Stomach (tissue), 8 donors: ENCODE measurements at regions not wholly inside any gene's neighbourhood (a gene's known extent, or its start where the extent isn't known, plus 50 kb on each side); places are given as distances from the start of the nearest gene placed in this dataset.
A peak's percentile ranks its signal among the peaks of the same experiment; 100 is the strongest.

Experiments
- DNase-seq, 2 donors: peaks; one replicate each; pipeline versions ENCODE4 v3.0.0 to v3.0.0-alpha.2; 2013 to 2019
- H3K27ac ChIP-seq, 5 donors: fragments of 200-600 bp in 4 of 5; sonication (generic) in 4 of 5; one replicate each; pipeline ENCODE4 v1.5.1; 2013 to 2019; ENCODE audit warnings: mild to moderate bottlenecking in 1 of 5, moderate library complexity in 1 of 5
- H3K27me3 ChIP-seq, 3 donors: fragments of 200-600 bp; sonication (generic); one replicate each; pipeline ENCODE4 v1.5.1; 2017 to 2019; ENCODE audit warnings: mixed run types in 1 of 3
- H3K36me3 ChIP-seq, 4 donors: fragments of 200-600 bp; sonication (generic); 1 replicate in 3 of 4; 2 replicates in 1 of 4; pipeline ENCODE4 v1.5.1; 2016 to 2019
- H3K4me1 ChIP-seq, 4 donors: fragments of 200-600 bp; sonication (generic); one replicate each; pipeline ENCODE4 v1.5.1; 2016 to 2019
- H3K4me3 ChIP-seq, 4 donors: fragments of 200-600 bp; sonication (generic) in 3 of 4; one replicate each; pipeline ENCODE4 v1.5.1; 2016 to 2019; ENCODE audit warnings: mild to moderate bottlenecking in 1 of 4
- H3K9me3 ChIP-seq, 4 donors: fragments of 200-600 bp; sonication (generic); one replicate each; pipeline ENCODE4 v1.5.1; 2016 to 2019
- CTCF ChIP-seq, 7 experiments: fragments of 450-650 bp in 4 of 7; fragments of 200-600 bp in 3 of 7; sonication (generic) in 3 of 7; IDR thresholded peaks; one replicate each; pipeline ENCODE4 v1.5.1; 2016 to 2019; ENCODE audit warnings: antibody characterized with exemption in 7 of 7, control low read depth in 2 of 7, mild to moderate bottlenecking in 1 of 7
- EP300 ChIP-seq: sonication (generic); formaldehyde crosslinking; IDR thresholded peaks from one replicate; pipeline ENCODE4 v1.6.1; 2017; ENCODE audit warnings: antibody characterized with exemption
- POLR2A ChIP-seq, 4 donors: fragments of 450-650 bp; IDR thresholded peaks; one replicate each; pipeline ENCODE4 v1.6.1; 2016; ENCODE audit warnings: antibody characterized with exemption in 4 of 4, control low read depth in 2 of 4, mild to moderate bottlenecking in 1 of 4, moderate library complexity in 1 of 4
- POLR2AphosphoS5 ChIP-seq, 3 donors: sonication (generic); formaldehyde crosslinking; IDR thresholded peaks; one replicate each; pipeline ENCODE4 v1.6.1; 2016; ENCODE audit warnings: antibody characterized with exemption in 3 of 3
- WGBS, 5 donors: extraction: QIAGEN DNeasy Blood & Tissue Kit in 3 of 5; methylation state at CpG; one replicate each; pipeline versions ENCODE4 v1.1.5 to v1.1.7; 2013 to 2018; 5-methylcytosine and 5-hydroxymethylcytosine counted together
- intact Hi-C: fragments of 100-400 bp; cut with DNase I; formaldehyde crosslinking; loops from one replicate; pipeline ENCODE4 v1.15.1; 2023; ENCODE audit warnings: low total_unique reads
- donor health status: healthy with polysubstance abuse.
- donor health status: Bipolar disorder and iron deficiency.
- donor health status: healthy.

- H3K4me1 ChIP-seq, result peaks cover 0 to 22% (median 7%) of the 10 kb centered on the region in 4 donors
- WGBS, 5 donors, result 3 to 8% (median 5%) methylated on average over 5 of the region's 5 CpGs
- no peak for TF ChIP-seq CTCF (IDR thresholded peaks at IDR 0.05)
- no peak for TF ChIP-seq EP300
- no peak for TF ChIP-seq POLR2AphosphoS5 (IDR thresholded peaks at IDR 0.05)
- TF ChIP-seq POLR2A (IDR thresholded peaks at IDR 0.05), result no peak
- peak in 1 of 2 donors; percentile 31 for DNase-seq
- peak overlapping the region; percentile 49 to 58 (median 50) for H3K4me3 ChIP-seq
- H3K9me3 ChIP-seq, result no peaks in the 10 kb centered on the region
- no peaks in the 10 kb centered on the region for H3K27me3 ChIP-seq
- intact Hi-C loops, result no loop called here
- peak overlapping the region in 3 of 5 donors; percentile 25 to 55 (median 27) for H3K27ac ChIP-seq
- no peaks in the 10 kb centered on the region for H3K36me3 ChIP-seq
Observed at GRCh38 chr10:65571011-65571570, 1354.7 kb upstream of the LRRTM3 start.

GRCh38 chr10:65581426-65582026, 1344.3 kb upstream of the LRRTM3 start:
- no peak overlapping the region for H3K27ac ChIP-seq
- no peak overlapping the region for H3K4me3 ChIP-seq
- peaks cover 0 to 9% (median 2%) of the 10 kb centered on the region in 4 donors for H3K36me3 ChIP-seq
- TF ChIP-seq CTCF (IDR thresholded peaks at IDR 0.05), result no peak
- no peak for TF ChIP-seq POLR2A (IDR thresholded peaks at IDR 0.05)
- no peak for TF ChIP-seq POLR2AphosphoS5 (IDR thresholded peaks at IDR 0.05)
- no peak for TF ChIP-seq EP300
- peaks cover 3 to 30% (median 20%) of the 10 kb centered on the region in 4 donors for H3K9me3 ChIP-seq
- intact Hi-C loops, result no loop called here
- 88 to 92% (median 90%) methylated on average over 5 of the region's 5 CpGs for WGBS, 5 donors
- no peaks in the 10 kb centered on the region for H3K27me3 ChIP-seq
- no peaks in the 10 kb centered on the region for H3K4me1 ChIP-seq
- peak in 1 of 2 donors; percentile 10 for DNase-seq

GRCh38 chr10:65602182-65602865, 1323.5 kb upstream of the LRRTM3 start:
- Histone ChIP-seq H3K27ac (no peak overlapping the region), H3K27me3 (no peaks in the 10 kb centered on the region), H3K4me1 (no peaks in the 10 kb centered on the region), H3K36me3 (no peaks in the 10 kb centered on the region), H3K9me3 (no peaks in the 10 kb centered on the region), H3K4me3 (no peak overlapping the region)
- no peak for TF ChIP-seq POLR2A (IDR thresholded peaks at IDR 0.05)
- intact Hi-C loops, result no loop called here
- no peak for DNase-seq
- 77 to 93% (median 83%) methylated on average over 1 of the region's 1 CpG for WGBS, 5 donors

GRCh38 chr10:65611592-65611991, 1314.2 kb upstream of the LRRTM3 start:
- TF ChIP-seq EP300, result no peak
- no peak for TF ChIP-seq CTCF (IDR thresholded peaks at IDR 0.05)
- TF ChIP-seq POLR2A (IDR thresholded peaks at IDR 0.05), result no peak
- no peak for TF ChIP-seq POLR2AphosphoS5 (IDR thresholded peaks at IDR 0.05)
- Histone ChIP-seq H3K9me3 (peaks cover 0 to 23% (median 8%) of the 10 kb centered on the region in 4 donors), H3K27me3 (no peaks in the 10 kb centered on the region), H3K36me3 (peaks cover 0 to 10% (median 2%) of the 10 kb centered on the region in 4 donors), H3K4me1 (no peaks in the 10 kb centered on the region), H3K4me3 (no peak overlapping the region), H3K27ac (no peak overlapping the region)
- DNase-seq, result peak in 1 of 2 donors; percentile 81
- WGBS, 5 donors, result 30 to 57% (median 53%) methylated on average over 2 of the region's 2 CpGs
- intact Hi-C loops, result no loop called here
